ENCODE measurements at regions not wholly inside any gene's neighbourhood (a gene's known extent, or its start where the extent isn't known, plus 50 kb on each side); places are given as distances from the start of the nearest gene placed in this dataset.

GRCh38 chr3:36206956-36207580 lies 173.2 kb upstream of the STAC start:
- TF ChIP-seq POLR2A (IDR thresholded peaks at IDR 0.05) (no peak), CTCF (IDR thresholded peaks at IDR 0.05) (no peak)
